Inflammatory macrophage treated with lipopolysaccharide for 1 hour (primary cell): ENCODE measurements at regions not wholly inside any gene's neighbourhood (a gene's known extent, or its start where the extent isn't known, plus 50 kb on each side); places are given as distances from the start of the nearest gene placed in this dataset.

Experiments used
- DNase-seq, 2 donors: peaks; one replicate each; pipeline ENCODE4 v3.0.0-alpha.2; 2020 to 2022

DNA sequence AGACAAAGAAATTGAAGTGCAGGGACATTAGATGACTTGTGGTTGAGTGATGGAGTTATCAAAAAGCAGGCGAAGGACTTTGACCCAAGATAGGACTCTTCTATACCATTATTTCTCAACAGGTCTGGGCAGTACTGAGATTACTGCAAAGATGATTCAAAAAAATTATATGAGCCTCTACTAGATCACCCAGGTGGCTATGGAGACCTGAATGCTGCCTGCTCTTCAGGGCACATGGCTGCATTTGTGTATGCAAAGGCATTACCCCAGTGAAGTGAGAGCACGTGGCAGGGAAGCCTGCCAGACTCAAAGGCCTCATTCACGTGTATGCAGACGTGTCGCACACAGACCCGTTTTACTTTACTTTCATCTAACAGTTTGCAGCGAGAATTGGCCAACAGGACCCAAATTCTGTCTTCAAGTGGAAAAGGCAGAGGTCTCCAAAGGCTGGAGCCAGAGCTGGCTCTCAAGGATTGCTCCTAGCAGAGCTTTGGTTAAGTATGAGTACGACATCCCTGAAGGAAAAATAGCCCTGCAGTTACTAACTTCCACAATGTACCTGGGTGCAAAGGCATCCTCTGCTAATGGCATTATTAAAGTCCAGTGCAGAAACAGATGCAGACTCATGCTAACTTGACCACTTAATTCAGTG lies 113.8 kb upstream of the ARMC2 start:
- no peak for DNase-seq

DNA sequence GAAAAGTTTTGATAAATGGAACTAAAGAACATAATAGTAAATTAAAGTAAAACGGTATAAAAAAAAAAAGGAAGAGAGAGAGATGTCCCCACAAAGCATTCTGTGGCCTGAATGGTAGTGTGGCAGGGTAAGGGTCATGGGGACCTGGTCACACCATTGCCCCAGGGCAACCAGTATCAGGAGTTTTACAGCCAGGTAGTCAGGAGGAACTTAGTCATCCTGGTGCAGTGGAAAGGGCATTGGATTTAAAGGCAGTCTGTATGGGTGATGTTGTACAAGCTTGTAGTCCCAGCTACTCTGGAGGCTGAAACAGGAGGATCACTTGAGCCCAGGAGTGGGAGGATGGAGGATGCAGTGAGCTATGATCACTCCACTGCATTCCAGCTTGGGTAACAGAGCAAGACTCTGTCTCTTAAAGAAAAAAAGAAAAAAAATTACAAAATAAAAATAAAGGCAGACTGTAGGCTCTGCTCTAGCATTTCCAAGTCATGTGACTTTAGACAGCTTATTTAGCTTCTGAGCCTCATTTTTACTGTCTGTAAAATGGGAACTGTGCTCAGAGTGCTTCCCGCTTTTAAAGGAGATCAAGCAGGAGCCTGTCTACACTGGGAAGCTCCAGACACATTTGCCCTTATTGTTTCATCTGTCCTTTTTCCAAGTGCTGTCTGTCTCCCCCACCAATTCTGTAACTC lies 112.8 kb upstream of the ARMC2 start:
- DNase-seq: peak in 1 of 2 donors; percentile 26

DNA sequence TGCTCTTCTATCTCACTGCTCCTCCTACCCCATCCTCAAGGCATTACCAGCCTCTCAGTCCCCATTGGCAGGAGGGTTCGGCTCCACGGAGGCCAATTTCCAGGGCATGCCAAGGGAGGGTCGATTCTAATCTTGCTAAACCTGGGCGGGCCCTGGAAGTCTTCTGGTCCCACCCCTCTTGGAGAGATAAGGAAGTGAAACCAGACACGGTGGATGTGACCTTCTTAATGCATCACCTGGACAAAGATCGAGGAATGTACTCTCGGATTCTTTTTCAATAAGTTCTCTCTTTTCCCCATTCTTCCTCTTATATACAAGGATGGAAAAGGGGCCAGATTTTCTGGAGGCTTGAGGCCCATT lies 112.2 kb upstream of the ARMC2 start:
- DNase-seq: no peak

DNA sequence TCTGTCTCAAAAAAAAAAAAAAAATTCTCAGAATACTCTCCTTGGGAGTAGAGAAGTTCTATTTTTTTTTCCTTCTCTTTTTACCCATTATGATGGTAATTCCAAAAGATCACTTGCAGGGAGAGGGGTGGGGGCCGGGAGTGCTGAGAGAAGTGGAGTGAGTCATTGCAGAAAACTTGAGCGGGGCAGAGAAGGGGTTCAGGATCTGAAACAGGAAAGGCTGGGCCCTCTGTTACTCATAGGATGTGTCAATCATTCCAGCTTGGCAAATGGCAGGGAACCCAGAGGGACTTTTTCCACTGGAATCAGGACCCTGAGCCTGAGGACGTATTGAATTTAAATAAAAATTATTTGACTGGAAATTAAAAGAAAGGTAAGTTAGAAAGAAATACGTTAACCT lies 111.4 kb upstream of the ARMC2 start:
- DNase-seq: peak; percentile 81 to 94

DNA sequence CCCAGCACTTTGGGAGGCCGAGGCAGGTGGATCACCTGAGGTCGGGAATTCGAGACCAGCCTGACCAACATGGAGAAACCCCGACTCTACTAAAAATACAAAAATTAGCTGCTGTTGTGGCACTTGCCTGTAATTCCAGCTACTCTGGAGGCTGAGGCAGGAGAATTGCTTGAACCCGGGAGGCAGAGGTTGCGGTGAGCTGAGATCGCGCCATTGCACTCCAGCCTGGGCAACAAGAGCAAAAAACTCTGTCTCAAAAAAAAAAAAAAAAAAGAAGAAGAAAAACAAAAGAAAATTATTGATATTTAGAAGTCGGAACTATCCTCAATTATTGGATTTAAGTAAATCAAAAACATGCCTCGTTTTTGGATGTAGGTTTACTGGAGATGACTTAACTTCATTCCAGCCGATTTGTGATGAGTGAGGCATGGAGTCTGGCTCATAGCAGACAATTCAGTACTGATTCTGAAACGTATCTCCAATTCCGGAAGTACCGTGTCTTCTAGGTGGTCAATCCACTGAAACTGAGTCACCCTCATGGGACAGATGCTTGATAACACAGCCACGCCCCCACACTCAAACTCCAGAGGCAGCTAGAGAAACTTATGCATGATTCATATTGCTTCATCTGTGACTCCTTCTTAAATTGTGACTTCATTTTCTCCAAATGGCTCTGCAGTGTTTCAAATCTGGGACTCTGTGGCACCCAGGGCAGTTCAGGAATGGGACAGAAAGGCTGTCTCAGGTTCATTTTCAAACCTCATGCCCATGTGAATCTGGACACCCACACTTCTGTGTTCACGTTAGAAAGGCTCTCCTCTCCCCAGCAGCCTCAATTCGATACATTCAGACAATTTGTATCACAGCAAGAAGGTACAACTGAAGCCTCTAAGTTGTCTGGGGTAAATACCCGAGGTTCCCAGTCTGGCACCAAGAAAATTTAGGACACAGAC lies 110.4 kb upstream of the ARMC2 start:
- peak; percentile 90 to 99 for DNase-seq

DNA sequence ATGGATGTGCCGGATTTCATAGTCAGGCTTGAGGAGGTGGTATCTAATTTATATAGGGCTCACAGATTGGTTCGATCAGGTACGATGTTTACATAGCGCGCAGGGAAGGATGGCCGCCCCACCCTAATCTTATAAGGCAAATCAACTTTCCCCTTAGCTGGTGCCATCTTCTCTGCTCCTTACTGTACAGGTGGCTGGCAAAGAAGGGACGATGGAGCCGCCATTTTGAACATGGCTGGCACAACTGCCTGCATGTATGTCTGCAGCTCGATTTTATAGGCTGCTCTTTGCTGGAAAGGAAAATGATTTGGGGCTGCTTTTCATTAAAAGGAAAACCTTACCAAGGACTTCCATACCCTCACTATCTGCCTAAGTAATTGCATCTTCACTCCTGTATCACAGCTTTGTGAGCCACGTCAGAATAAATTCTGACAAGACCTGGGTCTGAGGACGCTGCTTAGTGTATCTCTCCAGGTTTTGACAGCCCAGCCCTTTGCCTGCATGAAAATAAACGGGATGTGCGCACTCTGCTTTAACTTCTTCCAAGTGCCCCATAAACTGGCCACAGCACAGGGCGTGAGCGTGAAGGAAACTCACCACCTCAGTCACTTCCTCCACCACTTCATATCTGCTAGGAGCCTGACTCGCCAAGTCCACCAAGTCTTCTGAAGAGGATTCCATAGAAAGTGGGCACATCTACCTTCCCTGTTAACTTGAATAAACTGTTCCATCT lies 109.4 kb upstream of the ARMC2 start:
- DNase-seq: peak; percentile 26 to 37

DNA sequence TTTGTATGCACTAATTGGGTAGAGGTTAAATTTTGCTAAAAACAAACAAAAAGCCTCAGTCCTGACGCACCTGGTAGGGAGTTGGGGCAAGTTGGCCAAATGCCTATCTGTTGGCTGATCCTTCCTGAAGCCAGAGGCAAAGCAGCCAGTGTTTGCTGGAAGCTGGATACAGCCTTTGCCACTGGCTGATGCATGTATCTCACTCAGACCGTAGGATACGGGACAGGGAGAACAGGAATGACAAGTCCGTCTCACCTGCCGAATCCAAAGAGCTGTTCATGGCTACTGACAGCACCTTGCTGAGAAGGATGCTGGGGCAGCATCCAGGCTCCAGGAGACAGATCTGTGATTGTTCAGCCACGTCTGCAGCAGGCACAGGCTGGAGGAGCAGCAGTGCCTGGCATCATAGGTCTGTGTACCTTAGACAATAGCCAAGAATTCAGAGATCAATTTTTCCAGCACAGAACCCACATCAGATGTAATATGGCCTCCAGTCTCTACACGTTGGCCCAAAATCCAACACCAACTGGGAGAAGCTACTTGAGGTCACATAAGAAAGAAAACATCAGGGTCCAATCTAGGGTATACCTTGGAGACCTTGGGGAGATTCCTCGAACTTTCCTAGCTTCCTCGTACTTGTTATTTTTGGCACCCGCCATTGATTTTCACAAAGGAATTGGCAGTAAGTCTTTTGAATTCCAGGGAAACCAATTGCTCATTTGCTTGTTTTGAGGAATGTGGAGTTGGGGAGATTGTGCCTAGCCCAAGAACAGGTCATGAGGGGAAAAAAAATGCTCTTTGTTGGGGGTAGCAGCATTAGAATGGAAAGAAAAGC lies 108.5 kb upstream of the ARMC2 start:
- DNase-seq: no peak

DNA sequence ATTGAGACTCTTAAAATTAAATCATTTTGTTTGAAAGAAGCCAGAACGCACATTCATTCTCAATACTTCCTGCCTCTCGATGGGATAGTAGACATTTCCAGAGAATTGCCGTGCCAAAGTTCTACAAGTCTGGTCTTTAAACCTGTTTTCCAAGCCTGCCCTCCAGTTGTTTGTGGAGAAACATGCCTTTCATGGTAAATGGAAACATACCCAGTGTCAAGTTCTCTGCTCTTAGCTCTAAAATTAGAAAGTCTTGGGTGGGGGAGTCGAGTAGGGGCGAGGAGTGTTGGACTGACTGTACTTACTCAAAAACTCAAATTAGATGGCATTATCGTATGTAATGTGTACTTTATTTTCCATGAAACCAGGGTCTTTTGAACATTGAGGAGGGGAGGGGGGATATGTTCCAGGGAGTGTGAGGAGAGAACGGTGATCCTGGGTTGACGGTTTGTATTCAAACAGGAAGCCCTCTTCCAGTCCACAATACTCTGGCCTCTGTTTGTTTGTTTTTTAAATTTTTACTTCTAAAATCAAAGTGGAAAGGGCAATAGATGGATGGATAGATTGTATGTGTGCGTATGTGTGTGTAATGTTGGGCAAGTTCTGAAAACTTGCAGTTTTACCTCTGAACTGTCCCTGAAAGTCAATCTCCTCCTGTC lies 106.8 kb upstream of the ARMC2 start:
- no peak for DNase-seq

DNA sequence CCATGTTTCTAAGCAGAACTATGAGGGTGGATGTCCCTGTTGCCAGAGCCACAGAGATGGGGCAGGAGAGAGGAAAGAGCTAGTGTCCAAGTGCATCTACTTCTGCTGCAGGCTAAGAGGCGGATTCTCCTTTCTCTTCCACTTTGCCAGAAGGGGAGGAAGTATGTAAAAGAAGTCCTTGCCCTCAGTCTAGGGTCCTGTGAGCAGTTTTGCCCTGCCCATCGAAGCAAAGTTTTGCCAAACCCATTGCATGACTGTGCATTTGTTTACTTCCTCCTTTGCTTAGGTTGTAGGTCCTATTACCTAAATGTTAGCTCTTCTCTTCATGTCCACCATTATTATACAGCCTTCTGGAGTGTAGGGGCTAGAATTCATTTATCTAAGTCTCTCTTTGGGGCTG lies 106.2 kb upstream of the ARMC2 start:
- peak; percentile 71 to 76 for DNase-seq

DNA sequence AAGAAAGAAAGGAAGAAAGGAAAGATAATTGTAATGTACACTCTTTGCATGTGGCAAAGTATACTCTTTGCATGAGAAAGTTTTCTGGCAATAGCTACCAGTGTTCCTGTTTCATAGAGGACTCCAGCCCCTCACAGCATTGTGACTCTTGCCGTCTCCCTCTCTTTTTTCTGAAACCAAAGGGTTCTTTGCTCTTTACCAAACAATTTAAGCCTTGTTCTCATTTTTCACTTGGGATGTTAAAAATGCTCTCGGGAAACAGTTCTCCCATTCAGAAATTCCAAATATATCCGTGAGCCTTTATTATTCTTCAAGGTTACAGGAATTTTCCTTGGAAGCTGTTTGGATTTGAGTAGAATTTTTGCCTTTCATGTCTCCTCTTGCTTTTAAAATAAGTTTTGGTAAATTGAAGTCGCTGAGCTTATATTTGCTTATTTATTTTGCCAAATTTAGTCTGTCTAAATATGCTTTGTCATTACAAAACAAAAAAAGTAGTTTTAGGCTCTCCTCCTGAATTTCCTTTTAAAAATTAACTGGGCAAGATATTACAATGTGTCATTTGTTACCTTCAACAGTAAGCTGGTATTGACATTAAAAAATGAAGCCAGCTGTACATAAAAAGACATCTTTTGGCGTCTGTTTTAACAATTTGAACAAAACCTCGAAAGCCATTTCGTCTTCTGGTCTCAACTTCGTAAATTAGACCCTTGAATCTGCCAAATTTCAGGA lies 103.8 kb upstream of the ARMC2 start:
- no peak for DNase-seq

DNA sequence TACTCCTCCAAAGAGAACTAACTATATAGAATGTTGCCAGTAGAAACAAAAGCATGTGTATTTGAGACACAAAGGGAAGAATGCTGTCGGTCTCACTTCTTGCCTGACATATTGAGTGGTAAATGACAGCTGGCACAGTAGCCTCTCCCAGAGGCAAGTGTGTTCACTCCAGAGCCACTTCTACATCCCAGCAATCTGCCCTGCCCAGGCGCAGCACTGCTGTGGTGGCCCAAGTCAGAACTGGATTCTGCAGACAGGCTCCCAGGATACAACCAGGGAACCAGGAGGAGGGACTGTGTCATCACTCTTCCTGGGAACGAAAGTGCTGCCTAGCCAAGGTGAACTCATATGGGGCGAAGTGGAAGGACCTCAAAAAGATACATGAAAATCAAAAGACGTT lies 103.2 kb upstream of the ARMC2 start:
- DNase-seq: no peak

DNA sequence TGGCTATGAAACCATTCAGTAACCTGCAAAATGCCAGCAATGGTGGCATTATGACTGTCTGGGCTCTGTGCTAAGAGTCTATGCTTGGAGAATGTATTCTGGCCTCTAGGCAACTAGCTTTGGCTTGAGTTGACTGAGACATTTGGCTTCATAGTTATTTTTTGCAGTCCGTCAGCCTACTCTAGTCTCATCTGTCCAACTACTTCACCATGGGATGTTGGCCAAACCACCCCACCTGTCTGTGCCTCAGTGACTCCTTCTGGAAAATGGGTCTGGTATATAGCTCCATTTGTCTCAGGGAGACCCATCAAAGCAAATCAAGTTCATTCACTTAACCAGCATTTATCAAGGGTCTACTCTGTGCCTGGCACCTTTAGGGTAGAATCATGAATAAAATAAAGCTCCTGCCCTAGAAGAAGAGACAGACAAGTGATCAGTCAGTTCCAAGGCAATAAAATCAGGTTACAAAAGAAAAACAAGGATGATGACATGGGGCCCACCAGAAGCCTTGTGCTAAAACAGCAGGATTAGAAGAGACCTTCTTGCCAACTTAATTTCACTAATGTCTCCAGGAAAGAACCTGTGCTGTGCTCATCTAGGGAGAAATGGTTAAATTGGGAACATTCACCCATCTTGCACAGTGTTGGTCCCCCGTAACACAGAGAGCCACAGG lies 102.4 kb upstream of the ARMC2 start:
- no peak for DNase-seq

DNA sequence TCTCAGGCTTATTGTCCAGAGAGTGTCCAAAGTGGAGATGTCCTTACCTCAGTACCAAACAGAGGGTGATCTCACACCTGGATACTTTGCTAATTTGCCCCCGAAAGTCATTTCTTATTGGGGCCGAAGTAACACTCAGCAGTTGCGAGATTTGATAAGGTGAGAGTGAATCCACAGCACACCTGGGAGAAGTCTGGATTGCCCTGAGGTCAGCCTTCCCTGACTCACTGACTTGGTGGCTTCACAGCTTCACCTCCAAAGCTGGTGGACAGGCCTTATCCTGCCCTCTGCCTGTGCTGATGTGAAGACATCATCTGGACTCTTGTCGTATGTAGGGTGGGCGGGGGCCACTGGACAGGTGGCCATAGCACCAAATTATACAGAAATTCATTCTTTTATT lies 101.9 kb upstream of the ARMC2 start:
- DNase-seq: no peak

DNA sequence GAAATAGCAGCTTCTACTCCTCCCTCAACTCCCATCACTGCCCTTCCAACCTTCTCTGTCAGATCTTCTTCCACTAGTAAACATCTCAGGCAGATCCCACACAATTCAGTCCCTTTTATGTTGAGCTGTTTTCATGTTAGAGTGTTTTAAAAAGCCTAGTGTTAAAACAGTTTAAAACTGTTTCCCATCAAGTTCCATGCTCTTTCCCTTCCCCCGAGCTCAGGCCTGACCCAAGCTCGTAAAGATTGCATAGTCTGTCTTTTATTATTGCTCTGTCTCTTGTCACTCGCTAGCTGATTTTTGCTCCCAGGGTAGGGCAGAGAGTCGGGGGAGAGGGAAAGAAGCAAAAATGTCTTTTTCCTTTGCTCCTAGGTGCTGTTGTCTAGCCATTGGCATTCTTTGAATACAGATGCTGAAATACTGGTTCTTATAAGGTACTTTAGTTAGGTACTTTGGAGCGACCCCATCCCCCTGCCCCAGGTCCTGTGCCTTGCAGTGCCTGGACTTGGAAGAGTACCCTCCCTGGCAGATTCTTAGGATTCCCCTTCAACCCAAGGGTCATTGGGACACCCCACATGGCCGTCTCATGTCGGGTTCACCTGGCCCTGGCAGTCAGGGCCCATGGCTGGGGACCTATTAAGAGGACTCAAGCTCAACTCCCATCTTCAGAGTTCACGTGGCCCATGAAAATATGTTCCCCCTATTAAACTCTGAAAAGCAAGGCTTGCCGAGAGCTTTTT lies 101.2 kb upstream of the ARMC2 start:
- no peak for DNase-seq

DNA sequence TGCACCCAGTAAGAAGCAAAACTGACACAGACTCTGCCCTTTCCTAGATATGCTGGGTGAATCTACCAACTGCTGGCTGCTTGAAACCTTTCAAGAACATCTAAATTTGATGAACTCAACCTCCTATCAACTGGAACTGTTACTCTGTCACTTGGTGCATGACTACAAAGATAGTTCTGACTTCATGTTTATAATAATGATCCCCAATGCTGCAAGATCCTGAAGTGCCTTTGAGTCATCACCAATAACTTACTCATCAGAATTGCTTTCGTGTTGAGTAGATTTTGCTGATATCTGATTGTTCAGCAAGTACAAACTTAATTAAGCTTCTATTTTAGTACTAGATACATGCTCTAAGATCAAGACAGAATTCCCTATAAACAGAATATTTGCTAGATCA lies 100.2 kb upstream of the ARMC2 start:
- no peak for DNase-seq

DNA sequence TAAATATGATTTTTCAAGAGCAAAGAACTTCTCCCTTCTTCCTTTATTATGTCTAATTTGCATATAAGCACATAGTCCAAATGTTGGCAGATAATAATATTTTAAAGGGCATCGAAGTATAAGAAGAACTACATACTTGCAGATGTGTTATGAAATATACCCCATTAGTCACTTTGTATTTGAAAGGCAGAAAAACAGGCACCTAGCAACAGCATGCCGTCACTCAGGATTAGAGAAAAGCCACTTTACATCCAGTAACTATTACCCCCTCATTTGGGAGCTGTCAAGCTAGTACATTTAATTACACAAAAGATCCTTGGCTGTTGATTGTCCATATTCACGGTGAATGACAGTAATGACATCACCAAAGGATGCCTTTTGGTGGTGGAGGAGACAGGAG lies 99.3 kb upstream of the ARMC2 start:
- peak; percentile 25 to 38 for DNase-seq

DNA sequence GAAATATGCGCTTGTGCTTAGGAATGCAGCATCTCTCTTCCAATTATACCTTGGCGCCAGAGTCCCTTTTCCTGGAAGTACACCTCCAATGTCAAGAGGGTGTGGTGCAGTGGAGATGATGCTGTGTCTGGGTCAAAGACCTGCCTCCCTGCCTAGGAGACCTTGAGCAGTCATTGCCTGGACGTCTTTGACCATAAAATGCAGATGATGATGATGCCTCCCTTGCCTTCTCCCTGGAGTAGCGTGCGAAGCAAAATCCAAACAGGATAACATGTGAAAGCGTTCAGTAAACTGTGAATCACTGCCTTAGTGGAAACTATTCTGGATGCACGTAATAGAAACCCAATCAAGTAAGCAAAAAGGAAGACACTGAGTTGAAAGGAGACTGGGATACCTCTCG lies 97.4 kb upstream of the ARMC2 start:
- DNase-seq: no peak

DNA sequence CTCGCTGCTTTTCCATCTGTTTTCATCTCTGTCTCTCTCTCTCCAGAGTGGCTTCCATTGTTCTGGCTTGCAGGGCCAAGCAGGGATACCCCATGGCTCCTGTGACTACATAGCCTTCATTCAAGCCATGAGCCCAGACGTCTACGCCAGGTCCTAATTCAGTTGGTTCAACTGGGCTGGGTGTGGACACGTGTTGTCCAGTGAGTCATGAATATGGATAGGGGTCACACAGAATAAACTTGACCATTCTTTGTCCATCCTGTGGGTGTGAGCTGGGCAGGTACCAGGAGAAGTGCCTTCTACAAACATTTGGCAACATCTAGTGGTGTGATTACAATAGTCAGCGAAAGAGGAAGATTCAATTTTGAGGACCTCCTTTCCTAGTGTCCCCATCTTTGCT lies 96.9 kb upstream of the ARMC2 start:
- DNase-seq: no peak
